NB4 (cell line): ENCODE measurements at regions not wholly inside any gene's neighbourhood (a gene's known extent, or its start where the extent isn't known, plus 50 kb on each side); places are given as distances from the start of the nearest gene placed in this dataset.

Experiments
- DNase-seq: peaks from one replicate; pipeline ENCODE4 v3.0.0; 2010; ENCODE audit warnings: low read depth
- H3K4me3 ChIP-seq: one replicate; pipeline ENCODE4 v1.5.1; 2011; ENCODE audit warnings: mild to moderate bottlenecking, low read depth, low read length, moderate library complexity
- CTCF ChIP-seq: IDR thresholded peaks from one replicate; pipeline ENCODE4 v1.5.1; 2012; ENCODE audit warnings: low read depth, low read length
- MAX ChIP-seq: IDR thresholded peaks from 2 replicates; pipeline ENCODE4 v1.6.1; 2011; ENCODE audit warnings: low read depth, low read length
- MYC ChIP-seq: IDR thresholded peaks from 2 replicates; pipeline ENCODE4 v1.6.1; 2011; ENCODE audit warnings: low read depth, low read length
- POLR2A ChIP-seq: IDR thresholded peaks from 2 replicates; pipeline ENCODE4 v1.6.1; 2011; ENCODE audit warnings: mild to moderate bottlenecking; ENCODE audit not compliant: insufficient read length; ENCODE audit errors: extremely low read depth

GRCh38 chr15:95603802-95604201 lies 726.7 kb upstream of the NR2F2 start:
- no peak overlapping the region for H3K4me3 ChIP-seq
- DNase-seq: no peak
- TF ChIP-seq CTCF (no peak), MAX (no peak), POLR2A (no peak), MYC (no peak)

GRCh38 chr15:95604634-95605036 lies 725.9 kb upstream of the NR2F2 start:
- DNase-seq: no peak
- TF ChIP-seq MYC (no peak), POLR2A (no peak), MAX (no peak), CTCF (no peak)
- H3K4me3 ChIP-seq: no peak overlapping the region

GRCh38 chr15:95605098-95605497 lies 725.4 kb upstream of the NR2F2 start:
- H3K4me3 ChIP-seq: no peak overlapping the region
- TF ChIP-seq MAX: no peak
- TF ChIP-seq POLR2A: no peak
- TF ChIP-seq CTCF: no peak
- TF ChIP-seq MYC: no peak
- DNase-seq: no peak

- no peak for DNase-seq
- no peak for TF ChIP-seq MYC
- TF ChIP-seq MAX: no peak
- no peak for TF ChIP-seq POLR2A
- H3K4me3 ChIP-seq: no peak overlapping the region
Observed at GRCh38 chr15:95606551-95606950, 723.9 kb upstream of the NR2F2 start.

- TF ChIP-seq POLR2A: no peak
- no peak for TF ChIP-seq MYC
- no peak for TF ChIP-seq MAX
- no peak for TF ChIP-seq CTCF
- H3K4me3 ChIP-seq: no peak overlapping the region
- no peak for DNase-seq
Observed at GRCh38 chr15:95608371-95608770, 722.1 kb upstream of the NR2F2 start.

GRCh38 chr15:95609096-95609495 lies 721.4 kb upstream of the NR2F2 start:
- DNase-seq: peak; percentile 50
- no peak overlapping the region for H3K4me3 ChIP-seq
- TF ChIP-seq CTCF (no peak), MAX (no peak), POLR2A (no peak), MYC (no peak)
